Hematopoietic multipotent progenitor cell treated with erythropoietin and hydrocortisone succinate and interleukin-3 and kit ligand, for 15 days (in vitro differentiated cells): ENCODE measurements at regions not wholly inside any gene's neighbourhood (a gene's known extent, or its start where the extent isn't known, plus 50 kb on each side); places are given as distances from the start of the nearest gene placed in this dataset.
"Not testable (repeated sequence)": the region's sequence is repeated elsewhere in the genome, so short reads cannot be mapped to it uniquely, and the experiment has no call there.

Experiments
- DNase-seq: peaks from one replicate; pipeline ENCODE4 v3.0.0-alpha.2; 2015; ENCODE audit warnings: low spot score

GRCh38 chr7:131084336-131084735 lies 243.3 kb upstream of the MKLN1 start:
- not testable (repeated sequence) for DNase-seq

GRCh38 chr7:131087756-131088658 lies 239.7 kb upstream of the MKLN1 start:
- no peak for DNase-seq

GRCh38 chr7:131090188-131090587 lies 237.5 kb upstream of the MKLN1 start:
- no peak for DNase-seq

- DNase-seq, result no peak
Measured at GRCh38 chr7:131090886-131091692, 236.6 kb upstream of the MKLN1 start.

GRCh38 chr7:131094685-131095084 lies 233.0 kb upstream of the MKLN1 start:
- DNase-seq, result no peak

GRCh38 chr7:131095346-131095745 lies 232.3 kb upstream of the MKLN1 start:
- DNase-seq, result no peak

- DNase-seq, result no peak
Measured at GRCh38 chr7:131096267-131096927, 231.3 kb upstream of the MKLN1 start.

GRCh38 chr7:131097662-131098376 lies 229.9 kb upstream of the MKLN1 start:
- no peak for DNase-seq

- no peak for DNase-seq
Measured at GRCh38 chr7:131098527-131098926, 229.1 kb upstream of the MKLN1 start.

- no peak for DNase-seq
Measured at GRCh38 chr7:131100357-131101054, 227.2 kb upstream of the MKLN1 start.

- no peak for DNase-seq
Measured at GRCh38 chr7:131103997-131104396, 223.7 kb upstream of the MKLN1 start.

- DNase-seq, result no peak
Measured at GRCh38 chr7:131104596-131105293, 222.9 kb upstream of the MKLN1 start.

- no peak for DNase-seq
Measured at GRCh38 chr7:131105294-131105798, 222.3 kb upstream of the MKLN1 start.

GRCh38 chr7:131105799-131106680 lies 221.6 kb upstream of the MKLN1 start:
- peak; percentile 74 for DNase-seq

GRCh38 chr7:131106681-131107336 lies 220.9 kb upstream of the MKLN1 start:
- DNase-seq, result peak; percentile 54

GRCh38 chr7:131107337-131108211 lies 220.1 kb upstream of the MKLN1 start:
- peak; percentile 68 for DNase-seq

GRCh38 chr7:131108212-131108940 lies 219.3 kb upstream of the MKLN1 start:
- DNase-seq, result peak; percentile 16
